GM10266 (cell line): ENCODE measurements at regions not wholly inside any gene's neighbourhood (a gene's known extent, or its start where the extent isn't known, plus 50 kb on each side); places are given as distances from the start of the nearest gene placed in this dataset.

Experiments
- DNase-seq: peaks from one replicate; pipeline ENCODE4 v3.0.0; 2012; ENCODE audit errors: extremely low spot score
- CTCF ChIP-seq: IDR thresholded peaks from 2 replicates; pipeline ENCODE4 v1.5.1; 2012; ENCODE audit warnings: mild to moderate bottlenecking, low read depth; ENCODE audit not compliant: control insufficient read depth, insufficient read depth; ENCODE audit errors: missing control alignments

GRCh38 chr3:197349368-197349767 is 51.0 kb upstream of the DLG1 start:
- no peak for DNase-seq
- no peak for TF ChIP-seq CTCF
